ENCODE measurements at regions not wholly inside any gene's neighbourhood (a gene's known extent, or its start where the extent isn't known, plus 50 kb on each side); places are given as distances from the start of the nearest gene placed in this dataset.

GRCh38 chr13:103895835-103896531, 829.8 kb upstream of the SLC10A2 start:
- Histone ChIP-seq H3K27me3 (no peaks in the 10 kb centered on the region), H3K4me1 (no peaks in the 10 kb centered on the region), H3K36me3 (no peaks in the 10 kb centered on the region), H3K9me3 (peaks cover 0 to 9% (median 0%) of the 10 kb centered on the region in 11 donors), H3K4me3 (no peak overlapping the region), H3K27ac (no peak overlapping the region)
- no peak for TF ChIP-seq CTCF (IDR thresholded peaks at IDR 0.05)
- 78 to 86% methylated on average over 1 of the region's 1 CpG for WGBS, 2 donors
- no peak for ATAC-seq
- DNase-seq = no peak
- intact Hi-C loops (cut with DNase I) = no loop called here

- no peak for ATAC-seq
- TF ChIP-seq CTCF (IDR thresholded peaks at IDR 0.05) = no peak
- intact Hi-C loops (cut with DNase I) = no loop called here
- H3K27ac ChIP-seq = no peak overlapping the region
- WGBS, 2 donors = 88 to 89% methylated on average over 5 of the region's 5 CpGs
- H3K9me3 ChIP-seq = peaks cover 0 to 9% (median 0%) of the 10 kb centered on the region in 11 donors
- no peak for DNase-seq
- no peaks in the 10 kb centered on the region for H3K4me1 ChIP-seq
- H3K36me3 ChIP-seq = no peaks in the 10 kb centered on the region
- H3K4me3 ChIP-seq = no peak overlapping the region
- H3K27me3 ChIP-seq = no peaks in the 10 kb centered on the region
These were observed 828.4 kb upstream of the SLC10A2 start for GRCh38 chr13:103894626-103895025.

- H3K27me3 ChIP-seq = no peaks in the 10 kb centered on the region
- H3K9me3 ChIP-seq = no peaks in the 10 kb centered on the region
- H3K4me3 ChIP-seq = no peak overlapping the region
- H3K27ac ChIP-seq = no peak overlapping the region
- DNase-seq (no peak), ATAC-seq (no peak)
- 79 to 83% methylated on average over 7 of the region's 7 CpGs for WGBS, 2 donors
- intact Hi-C loops (cut with DNase I) = no loop called here
- no peaks in the 10 kb centered on the region for H3K36me3 ChIP-seq
- TF ChIP-seq CTCF (IDR thresholded peaks at IDR 0.05) = no peak
- no peaks in the 10 kb centered on the region for H3K4me1 ChIP-seq
These were observed 818.0 kb upstream of the SLC10A2 start for GRCh38 chr13:103884101-103884723.

- no peak overlapping the region for H3K27ac ChIP-seq
- DNase-seq (no peak), ATAC-seq (no peak)
- no peaks in the 10 kb centered on the region for H3K27me3 ChIP-seq
- no peak for TF ChIP-seq CTCF (IDR thresholded peaks at IDR 0.05)
- no peaks in the 10 kb centered on the region for H3K4me1 ChIP-seq
- no peaks in the 10 kb centered on the region for H3K36me3 ChIP-seq
- WGBS, 2 donors = 73 to 80% methylated on average over 8 of the region's 8 CpGs
- intact Hi-C loops (cut with DNase I) = no loop called here
- no peaks in the 10 kb centered on the region for H3K9me3 ChIP-seq
- no peak overlapping the region for H3K4me3 ChIP-seq
These were observed 817.5 kb upstream of the SLC10A2 start for GRCh38 chr13:103883698-103884097.
